ENCODE measurements at regions not wholly inside any gene's neighbourhood (a gene's known extent, or its start where the extent isn't known, plus 50 kb on each side); places are given as distances from the start of the nearest gene placed in this dataset.
A peak's percentile ranks its signal among the peaks of the same experiment; 100 is the strongest.

GRCh38 chr15:87343966-87344365 lies 912.6 kb downstream of the NTRK3 start:
- no peak for DNase-seq

- DNase-seq = no peak
Observed at GRCh38 chr15:87340370-87340769, 916.2 kb downstream of the NTRK3 start.

DNA sequence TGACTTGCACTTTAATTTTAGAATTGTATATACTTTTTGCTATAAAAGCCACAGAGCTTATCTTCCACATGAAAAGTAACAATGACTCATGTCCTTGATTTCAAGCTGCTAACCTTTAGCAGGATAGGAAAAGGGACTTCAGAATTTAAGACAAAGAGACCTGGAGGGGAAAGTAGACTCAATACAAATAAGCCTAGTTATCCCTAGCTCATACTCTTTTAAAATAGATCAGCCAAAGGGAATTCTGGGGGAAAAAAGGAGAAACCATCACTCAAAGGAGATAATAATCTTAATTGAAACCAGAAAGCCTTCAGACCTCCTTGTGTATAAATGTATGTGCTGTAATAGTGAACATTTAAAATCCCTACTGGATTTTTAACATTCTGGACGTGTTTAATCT lies 930.3 kb downstream of the NTRK3 start:
- no peak for DNase-seq

DNA sequence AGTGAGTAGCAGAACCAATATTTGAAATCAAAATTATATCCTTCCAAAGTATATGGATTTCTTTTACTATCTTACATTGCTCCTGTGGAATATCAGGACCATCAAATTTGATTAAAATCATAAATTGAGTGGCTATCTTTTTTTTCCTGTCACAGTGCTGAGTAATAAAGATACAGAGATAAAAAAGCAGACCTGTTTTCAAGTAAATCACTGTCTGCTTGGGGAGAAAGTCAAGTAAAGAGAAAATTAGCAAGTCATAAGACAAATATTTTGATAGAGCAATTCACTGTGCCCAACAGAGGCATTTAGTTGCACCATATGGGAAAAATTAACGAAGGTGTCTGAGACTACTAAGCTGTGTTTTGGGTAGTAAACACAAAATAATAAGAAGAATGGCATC lies 933.7 kb downstream of the NTRK3 start:
- DNase-seq = no peak

GRCh38 chr15:87322265-87322664 lies 934.3 kb downstream of the NTRK3 start:
- no peak for DNase-seq

GRCh38 chr15:87317900-87318299 lies 938.6 kb downstream of the NTRK3 start:
- no peak for DNase-seq

DNA sequence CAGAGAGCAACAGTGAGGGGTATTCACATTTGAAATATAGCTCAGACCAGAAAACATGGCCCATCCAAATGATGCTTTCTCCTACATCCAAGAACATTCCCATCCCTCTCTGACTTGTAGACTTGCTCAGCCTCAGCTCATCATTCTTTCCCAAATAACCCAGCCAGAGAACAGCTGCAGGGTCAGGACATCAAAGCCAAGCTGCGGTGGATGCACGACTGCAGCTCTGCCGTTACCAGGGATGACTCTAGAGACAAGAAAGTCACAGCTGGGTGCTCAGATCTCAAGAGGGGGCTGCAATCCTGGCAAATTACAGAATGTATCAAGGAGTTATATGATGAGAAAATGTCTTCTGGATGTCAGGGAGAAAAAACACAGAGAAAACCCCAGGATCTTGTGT lies 944.3 kb downstream of the NTRK3 start:
- peak; percentile 3 for DNase-seq

DNA sequence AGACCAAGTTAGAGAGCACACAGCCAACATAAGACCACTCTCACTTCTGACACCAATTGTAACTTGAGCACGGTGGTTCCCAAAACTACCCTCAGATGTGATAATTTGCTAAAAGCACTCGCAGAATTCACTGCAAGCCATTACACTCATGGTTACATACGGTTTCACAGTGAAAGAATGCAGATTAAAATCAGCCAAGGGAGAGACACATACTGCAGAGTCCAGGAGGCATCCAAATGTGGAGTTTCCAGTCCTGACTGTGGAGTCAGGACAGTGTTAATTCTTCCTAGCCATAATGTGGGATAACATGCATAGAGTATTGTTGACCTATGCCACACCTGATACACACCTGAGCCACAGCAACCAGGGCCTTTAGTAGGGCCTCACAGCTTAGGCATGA lies 956.4 kb downstream of the NTRK3 start:
- DNase-seq = no peak

DNA sequence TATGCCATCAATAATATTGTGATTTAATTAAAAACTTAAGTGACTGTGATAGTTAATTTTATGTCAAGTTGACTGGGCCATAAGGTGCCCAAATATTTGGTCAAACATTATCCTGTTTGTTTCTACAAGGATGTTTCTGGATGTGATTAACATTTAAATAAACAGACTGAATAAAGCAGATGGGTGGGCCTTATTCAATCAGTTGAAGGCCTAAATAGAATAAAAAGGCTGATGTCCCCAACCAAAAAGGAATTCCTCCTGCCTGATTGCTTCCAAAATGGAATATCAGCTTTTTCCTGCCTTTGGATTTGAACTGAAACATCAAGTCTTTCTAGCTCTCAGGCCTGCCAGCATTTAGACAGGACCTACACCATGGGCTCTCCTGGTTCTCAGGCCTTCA lies 961.7 kb downstream of the NTRK3 start:
- DNase-seq = no peak

DNA sequence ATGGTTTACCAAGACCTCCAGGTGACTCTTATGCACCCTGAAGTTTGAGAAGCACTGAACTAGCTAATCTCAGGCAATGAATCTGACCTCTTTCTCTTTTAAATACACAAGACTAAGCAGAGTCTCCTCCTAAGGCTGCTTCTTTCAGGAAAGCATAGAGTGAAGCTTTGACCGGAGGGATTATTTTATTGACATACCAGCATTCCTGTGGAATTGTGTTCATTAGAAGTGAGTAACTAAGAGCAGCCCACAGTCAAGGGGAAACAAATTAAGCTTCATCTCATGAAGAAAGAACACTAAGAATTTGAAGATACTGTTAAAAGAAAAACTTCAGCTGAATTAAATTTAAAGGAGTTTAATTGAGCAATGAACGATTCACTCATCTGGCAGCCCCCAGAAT lies 963.5 kb downstream of the NTRK3 start:
- no peak for DNase-seq

- DNase-seq = no peak
Observed at GRCh38 chr15:87287156-87287555, 969.4 kb downstream of the NTRK3 start.

- DNase-seq = no peak
Observed at GRCh38 chr15:87269566-87269965, 987.0 kb downstream of the NTRK3 start.

GRCh38 chr15:87268675-87269074 lies 987.9 kb downstream of the NTRK3 start:
- DNase-seq = no peak

GRCh38 chr15:87267798-87268197 lies 988.7 kb downstream of the NTRK3 start:
- no peak for DNase-seq

GRCh38 chr15:87263871-87264270 lies 992.7 kb downstream of the NTRK3 start:
- no peak for DNase-seq

- DNase-seq = no peak
Observed at GRCh38 chr15:87263296-87263695, 993.2 kb downstream of the NTRK3 start.

GRCh38 chr15:87245592-87245991 lies 1010.9 kb downstream of the NTRK3 start:
- DNase-seq = no peak

DNA sequence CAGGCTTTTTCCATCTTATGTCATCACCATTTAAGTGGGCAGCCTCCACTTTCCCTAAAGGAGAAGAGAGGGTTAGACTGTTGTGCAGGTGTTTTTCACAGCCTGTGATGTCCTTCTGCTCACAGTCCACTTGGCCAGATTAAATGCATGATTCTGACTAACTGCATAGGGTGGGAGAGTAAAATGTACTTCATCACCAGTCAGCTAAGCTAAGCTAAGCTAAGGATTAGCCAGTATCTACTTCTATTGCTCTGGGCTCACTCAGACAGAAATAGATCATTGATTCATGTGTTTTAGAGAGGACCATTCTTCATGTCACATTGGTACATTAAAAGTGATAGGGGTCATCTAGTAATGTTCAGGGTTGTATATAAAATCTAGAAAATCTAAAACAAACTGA lies 1013.1 kb downstream of the NTRK3 start:
- DNase-seq = no peak

DNA sequence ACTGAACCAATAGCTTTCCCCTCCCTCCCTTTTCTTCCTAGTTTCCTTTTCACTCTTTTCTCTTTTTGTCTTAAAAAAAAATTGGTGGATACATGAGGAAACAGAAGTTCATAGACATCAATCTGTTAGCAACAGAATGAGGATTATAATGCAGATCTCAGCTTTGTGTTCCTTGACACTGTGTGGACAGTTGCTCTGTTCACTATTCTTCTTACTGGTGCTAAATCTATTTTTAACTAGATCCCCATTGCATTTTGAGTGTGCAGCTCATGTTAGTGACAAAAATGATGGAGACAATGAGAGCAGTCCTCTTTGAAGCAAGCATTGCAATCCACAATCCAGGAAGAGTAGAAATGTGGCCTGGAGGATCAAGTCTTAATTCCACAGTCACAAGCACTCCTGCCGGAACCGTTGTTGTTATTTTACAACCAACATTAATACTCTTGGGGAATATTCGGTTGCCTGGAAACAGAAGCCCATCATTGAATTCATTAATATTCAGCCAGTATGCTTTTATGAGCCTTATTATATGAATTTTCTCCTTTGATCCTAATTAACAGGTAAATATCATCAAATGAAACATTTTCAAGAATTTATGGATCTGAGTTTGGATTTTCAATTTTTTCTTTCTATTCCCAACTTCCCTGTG lies 1016.8 kb downstream of the NTRK3 start:
- no peak for DNase-seq

GRCh38 chr15:87238451-87239068 lies 1018.0 kb downstream of the NTRK3 start:
- DNase-seq = no peak

DNA sequence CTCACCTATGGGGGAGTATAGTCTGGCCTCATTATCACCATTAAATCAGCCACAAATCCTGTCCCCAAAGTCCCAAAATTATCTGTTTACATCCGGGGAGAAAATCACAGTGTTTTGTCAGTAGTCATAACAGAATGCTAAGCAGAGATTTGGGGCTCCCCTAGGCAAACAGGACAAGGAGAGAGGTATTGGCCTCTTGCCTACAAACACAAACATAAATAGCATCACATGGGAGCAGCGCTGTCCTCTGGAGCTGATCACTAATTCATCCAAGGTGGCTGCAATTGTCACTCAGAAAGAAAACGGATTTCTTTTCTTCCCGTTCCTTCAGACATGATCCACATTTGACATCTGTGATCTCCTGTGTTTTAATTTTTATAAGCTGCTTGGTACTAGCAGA lies 1028.1 kb downstream of the NTRK3 start:
- DNase-seq = no peak

DNA sequence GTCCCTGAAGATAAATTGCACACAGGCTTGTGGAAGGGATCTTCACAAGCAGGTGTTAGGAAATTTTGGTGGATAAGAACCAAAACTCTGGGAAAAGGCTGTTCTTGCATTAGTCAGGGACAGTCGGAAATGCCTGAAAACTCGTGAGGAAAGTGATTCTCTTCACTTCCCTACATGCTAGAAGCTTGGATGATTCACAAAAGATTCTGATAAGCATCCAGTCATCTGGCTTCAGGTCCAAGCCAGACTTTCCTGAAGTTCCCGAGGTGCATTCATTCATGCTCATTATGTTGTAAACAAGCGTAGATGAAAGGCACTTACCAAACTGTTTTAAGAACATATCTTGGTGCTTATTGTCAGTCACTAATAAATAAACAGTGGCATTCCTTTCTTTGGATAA lies 1028.7 kb downstream of the NTRK3 start:
- DNase-seq = peak; percentile 38

- no peak for DNase-seq
Observed at GRCh38 chr15:87225436-87225835, 1031.1 kb downstream of the NTRK3 start.

DNA sequence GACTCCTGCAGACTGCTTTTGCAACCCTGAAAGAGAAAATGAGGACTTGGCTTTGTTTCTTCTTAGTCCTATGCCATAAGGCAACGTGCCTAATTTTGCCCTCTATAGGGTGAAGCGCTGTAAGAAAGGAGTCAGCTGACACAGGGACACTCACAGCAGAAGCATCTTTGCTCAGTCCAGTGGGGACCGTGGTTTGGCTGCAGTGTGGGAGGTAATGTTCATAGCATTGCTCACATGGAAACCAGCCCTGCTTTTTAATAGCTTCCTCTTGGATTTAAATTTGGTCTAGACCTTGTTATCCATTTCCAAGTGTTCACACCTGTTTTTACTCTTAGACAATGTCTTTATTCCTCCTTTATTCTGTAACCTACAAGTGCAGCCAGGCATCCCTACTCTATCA lies 1032.1 kb downstream of the NTRK3 start:
- DNase-seq = no peak
